Omental fat pad (tissue), 3 donors: ENCODE measurements at regions not wholly inside any gene's neighbourhood (a gene's known extent, or its start where the extent isn't known, plus 50 kb on each side); places are given as distances from the start of the nearest gene placed in this dataset.
"Not testable (repeated sequence)": the region's sequence is repeated elsewhere in the genome, so short reads cannot be mapped to it uniquely, and the experiment has no call there.

ENCODE experiments used
- ATAC-seq: fragments of 150-250 bp; one replicate; pipeline ENCODE4 v1.9.1; 2016; ENCODE audit warnings: mild to moderate bottlenecking, moderate library complexity; ENCODE audit not compliant: low FRiP score
- DNase-seq: peaks from one replicate; pipeline ENCODE4 v3.0.0-alpha.2; 2019; ENCODE audit warnings: low spot score
- CTCF ChIP-seq, 3 donors: fragments of 450-650 bp; IDR thresholded peaks; one replicate each; pipeline ENCODE4 v1.5.1; 2016 to 2017; ENCODE audit warnings: antibody characterized with exemption in 3 of 3, mild to moderate bottlenecking in 3 of 3, moderate library complexity in 2 of 3

GRCh38 chr17:70434536-70435490, 265.5 kb downstream of the KCNJ2 start:
- no peak for TF ChIP-seq CTCF (IDR thresholded peaks at IDR 0.05)
- ATAC-seq (no peak), DNase-seq (no peak)

GRCh38 chr17:70437656-70438055, 268.3 kb downstream of the KCNJ2 start:
- DNase-seq (no peak), ATAC-seq (no peak)
- no peak for TF ChIP-seq CTCF (IDR thresholded peaks at IDR 0.05)

GRCh38 chr17:70446446-70446845, 277.1 kb downstream of the KCNJ2 start:
- ATAC-seq: no peak
- TF ChIP-seq CTCF (IDR thresholded peaks at IDR 0.05): no peak
- DNase-seq: no peak

- ATAC-seq (no peak), DNase-seq (no peak)
- no peak for TF ChIP-seq CTCF (IDR thresholded peaks at IDR 0.05)
Measured at GRCh38 chr17:70447588-70447987, 278.3 kb downstream of the KCNJ2 start.

- not testable (repeated sequence) for DNase-seq, ATAC-seq
Measured at GRCh38 chr17:70453075-70453474, 283.7 kb downstream of the KCNJ2 start.

- DNase-seq: no peak
- ATAC-seq: no peak
- TF ChIP-seq CTCF (IDR thresholded peaks at IDR 0.05): no peak
Measured at GRCh38 chr17:70454377-70454776, 285.0 kb downstream of the KCNJ2 start.

GRCh38 chr17:70454908-70455307, 285.6 kb downstream of the KCNJ2 start:
- no peak for ATAC-seq
- no peak for DNase-seq
- TF ChIP-seq CTCF (IDR thresholded peaks at IDR 0.05): no peak
